SK-N-SH treated with all-trans-retinoic acid at 6 μM for 48 hours (cell line): ENCODE measurements at regions not wholly inside any gene's neighbourhood (a gene's known extent, or its start where the extent isn't known, plus 50 kb on each side); places are given as distances from the start of the nearest gene placed in this dataset.

Experiments used
- ATAC-seq: fragments of 200-7000 bp; cut with Tn5 transposase; 3 replicates; pipeline ENCODE4 v1.9.1; 2020; ENCODE audit warnings: mild to moderate bottlenecking, moderate library complexity
- BACH2 ChIP-seq: fragments of 250-450 bp; sonication (Bioruptor Pico); IDR thresholded peaks from 2 replicates; pipeline ENCODE4 v1.9.0; 2021; ENCODE audit warnings: mild to moderate bottlenecking, borderline replicate concordance
- CSDC2 ChIP-seq: fragments of 250-450 bp; sonication (Bioruptor Pico); IDR thresholded peaks from 2 replicates; pipeline ENCODE4 v1.5.0; 2020; ENCODE audit warnings: mild to moderate bottlenecking, moderate library complexity
- ESRRG ChIP-seq: fragments of 250-450 bp; sonication (Bioruptor Pico); IDR thresholded peaks from 2 replicates; pipeline ENCODE4 v1.6.1; 2021; ENCODE audit warnings: mild to moderate bottlenecking
- GLIS3 ChIP-seq: fragments of 250-450 bp; sonication (Bioruptor Pico); IDR thresholded peaks from 2 replicates; pipeline ENCODE4 v1.5.0; 2020; ENCODE audit warnings: mild to moderate bottlenecking, moderate library complexity
- ISL1 ChIP-seq: fragments of 250-450 bp; sonication (Bioruptor Pico); IDR thresholded peaks from 2 replicates; pipeline ENCODE4 v2.1.2; 2022; ENCODE audit warnings: mild to moderate bottlenecking, moderate library complexity
- OSR1 ChIP-seq: fragments of 250-450 bp; sonication (Bioruptor Pico); IDR thresholded peaks from 2 replicates; pipeline ENCODE4 v1.8.0; 2022; ENCODE audit warnings: moderate library complexity, mild to moderate bottlenecking, inconsistent platforms
- PPARA ChIP-seq: fragments of 250-450 bp; sonication (Bioruptor Pico); IDR thresholded peaks from 2 replicates; pipeline ENCODE4 v1.5.0; 2020; ENCODE audit warnings: mild to moderate bottlenecking, borderline replicate concordance
- RARB ChIP-seq: fragments of 250-450 bp; sonication (Bioruptor Pico); IDR thresholded peaks from 2 replicates; pipeline ENCODE4 v1.8.0; 2021; ENCODE audit warnings: mild to moderate bottlenecking, moderate library complexity
- TCF4 ChIP-seq: fragments of 250-450 bp; sonication (Bioruptor Pico); IDR thresholded peaks from 2 replicates; pipeline ENCODE4 v1.8.0; 2021; ENCODE audit warnings: mild to moderate bottlenecking, moderate library complexity, borderline replicate concordance
- TOX ChIP-seq: fragments of 250-450 bp; sonication (Bioruptor Pico); IDR thresholded peaks from 2 replicates; pipeline ENCODE4 v1.8.0; 2021; ENCODE audit warnings: mild to moderate bottlenecking, moderate library complexity, borderline replicate concordance
- ZC3H10 ChIP-seq: fragments of 250-450 bp; sonication (Bioruptor Pico); IDR thresholded peaks from 2 replicates; pipeline ENCODE4 v1.5.1; 2021; ENCODE audit warnings: mild to moderate bottlenecking, moderate library complexity
- ZFP30 ChIP-seq: fragments of 450-650 bp; formaldehyde crosslinking; IDR thresholded peaks from 2 replicates; pipeline ENCODE4 v1.5.0; 2022; ENCODE audit warnings: mild to moderate bottlenecking, moderate library complexity
- ZNF565 ChIP-seq: fragments of 450-650 bp; formaldehyde crosslinking; conservative IDR thresholded peaks from 2 replicates; pipeline ENCODE4 v1.5.0; 2020; ENCODE audit warnings: low read depth, mild to moderate bottlenecking, moderate library complexity
- ZNF70 ChIP-seq: fragments of 450-650 bp; formaldehyde crosslinking; IDR thresholded peaks from 2 replicates; pipeline ENCODE4 v1.5.0; 2020; ENCODE audit warnings: mild to moderate bottlenecking, moderate library complexity
- ZNF8 ChIP-seq: fragments of 450-650 bp; formaldehyde crosslinking; IDR thresholded peaks from 2 replicates; pipeline ENCODE4 v1.5.0; 2020; ENCODE audit warnings: mild to moderate bottlenecking, moderate library complexity
- TF ChIP-seq, protein P1 (sequence below): fragments of 250-450 bp; sonication (Bioruptor Pico); IDR thresholded peaks from 2 replicates; pipeline ENCODE4 v1.5.1; 2020; ENCODE audit warnings: low read depth, mild to moderate bottlenecking, moderate library complexity
- TF ChIP-seq, protein P2 (sequence below): fragments of 250-450 bp; sonication (Bioruptor Pico); IDR thresholded peaks from 2 replicates; pipeline ENCODE4 v1.8.0; 2021; ENCODE audit warnings: low read depth, mild to moderate bottlenecking, moderate library complexity, borderline replicate concordance
- TF ChIP-seq, protein P3 (sequence below): fragments of 250-450 bp; sonication (Bioruptor Pico); IDR thresholded peaks from 2 replicates; pipeline ENCODE4 v1.8.0; 2020; ENCODE audit warnings: mild to moderate bottlenecking, moderate library complexity, borderline replicate concordance
- TF ChIP-seq, protein P4 (sequence below): fragments of 250-450 bp; sonication (Bioruptor Pico); IDR thresholded peaks from 2 replicates; pipeline ENCODE4 v1.5.0; 2020; ENCODE audit warnings: mild to moderate bottlenecking, moderate library complexity

DNA sequence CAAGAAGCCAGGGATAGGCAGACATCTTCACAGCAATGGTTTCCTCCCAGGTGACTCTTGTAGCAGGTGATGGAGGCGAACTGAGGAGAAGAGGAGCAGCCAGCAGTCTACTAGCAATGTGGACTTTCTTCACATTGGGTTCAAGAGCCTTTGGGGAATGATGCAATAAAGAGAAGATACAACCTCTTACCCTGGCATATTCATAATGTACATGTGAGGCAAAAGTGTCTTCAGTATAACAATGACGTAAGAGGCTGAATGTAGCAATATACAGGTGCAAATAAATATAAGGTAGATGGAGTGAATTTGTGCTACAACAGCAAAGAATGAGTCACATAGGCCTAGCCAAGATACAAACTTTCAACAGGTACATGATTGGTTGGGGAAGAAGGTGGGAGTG lies 70.9 kb upstream of the SOX9 start (continued):
- TF ChIP-seq, protein P1, sequence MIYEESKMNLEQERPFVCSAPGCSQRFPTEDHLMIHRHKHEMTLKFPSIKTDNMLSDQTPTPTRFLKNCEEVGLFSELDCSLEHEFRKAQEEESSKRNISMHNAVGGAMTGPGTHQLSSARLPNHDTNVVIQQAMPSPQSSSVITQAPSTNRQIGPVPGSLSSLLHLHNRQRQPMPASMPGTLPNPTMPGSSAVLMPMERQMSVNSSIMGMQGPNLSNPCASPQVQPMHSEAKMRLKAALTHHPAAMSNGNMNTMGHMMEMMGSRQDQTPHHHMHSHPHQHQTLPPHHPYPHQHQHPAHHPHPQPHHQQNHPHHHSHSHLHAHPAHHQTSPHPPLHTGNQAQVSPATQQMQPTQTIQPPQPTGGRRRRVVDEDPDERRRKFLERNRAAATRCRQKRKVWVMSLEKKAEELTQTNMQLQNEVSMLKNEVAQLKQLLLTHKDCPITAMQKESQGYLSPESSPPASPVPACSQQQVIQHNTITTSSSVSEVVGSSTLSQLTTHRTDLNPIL (CRISPR knock-in tag), result no peak
- TF ChIP-seq CSDC2, result no peak
- TF ChIP-seq ZNF70 (CRISPR knock-in tag), result no peak
- no peak for TF ChIP-seq ESRRG (CRISPR knock-in tag)
- no peak for TF ChIP-seq BACH2 (CRISPR knock-in tag)
- TF ChIP-seq, protein P2, sequence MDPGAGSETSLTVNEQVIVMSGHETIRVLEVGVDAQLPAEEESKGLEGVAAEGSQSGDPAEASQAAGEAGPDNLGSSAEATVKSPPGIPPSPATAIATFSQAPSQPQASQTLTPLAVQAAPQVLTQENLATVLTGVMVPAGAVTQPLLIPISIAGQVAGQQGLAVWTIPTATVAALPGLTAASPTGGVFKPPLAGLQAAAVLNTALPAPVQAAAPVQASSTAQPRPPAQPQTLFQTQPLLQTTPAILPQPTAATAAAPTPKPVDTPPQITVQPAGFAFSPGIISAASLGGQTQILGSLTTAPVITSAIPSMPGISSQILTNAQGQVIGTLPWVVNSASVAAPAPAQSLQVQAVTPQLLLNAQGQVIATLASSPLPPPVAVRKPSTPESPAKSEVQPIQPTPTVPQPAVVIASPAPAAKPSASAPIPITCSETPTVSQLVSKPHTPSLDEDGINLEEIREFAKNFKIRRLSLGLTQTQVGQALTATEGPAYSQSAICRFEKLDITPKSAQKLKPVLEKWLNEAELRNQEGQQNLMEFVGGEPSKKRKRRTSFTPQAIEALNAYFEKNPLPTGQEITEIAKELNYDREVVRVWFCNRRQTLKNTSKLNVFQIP, result no peak
- no peak for TF ChIP-seq ZC3H10 (CRISPR knock-in tag)
- TF ChIP-seq ZFP30 (CRISPR knock-in tag), result no peak
- TF ChIP-seq, all 23 proteins: peak for 0

DNA sequence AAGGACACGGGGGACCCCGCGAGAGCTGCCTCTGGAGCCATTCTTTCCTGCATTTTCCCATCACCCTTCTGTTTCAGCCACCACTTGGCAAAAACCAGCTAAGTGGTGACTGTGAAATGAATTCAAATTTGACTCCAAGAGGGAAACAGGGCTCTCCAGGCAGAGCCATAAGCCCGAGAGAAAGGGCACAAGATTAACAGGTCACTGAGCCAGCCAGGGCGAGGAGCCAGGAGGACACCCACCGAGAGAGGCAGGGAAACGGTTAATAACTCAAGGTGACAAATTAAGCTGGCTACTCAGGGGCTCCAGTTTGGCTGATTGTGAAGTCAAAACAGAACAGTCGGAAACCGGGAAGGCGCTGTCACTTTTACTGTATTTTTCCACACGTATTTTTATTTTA lies 67.8 kb upstream of the SOX9 start:
- no peak for TF ChIP-seq ZNF565
- TF ChIP-seq ZFP30 (CRISPR knock-in tag), result no peak
- TF ChIP-seq ISL1 (CRISPR knock-in tag), result no peak
- TF ChIP-seq RARB (CRISPR knock-in tag), result no peak
- TF ChIP-seq GLIS3 (CRISPR knock-in tag), result no peak
- TF ChIP-seq TOX, result no peak
- no peak for TF ChIP-seq OSR1 (CRISPR knock-in tag)
- ATAC-seq, result no peak

DNA sequence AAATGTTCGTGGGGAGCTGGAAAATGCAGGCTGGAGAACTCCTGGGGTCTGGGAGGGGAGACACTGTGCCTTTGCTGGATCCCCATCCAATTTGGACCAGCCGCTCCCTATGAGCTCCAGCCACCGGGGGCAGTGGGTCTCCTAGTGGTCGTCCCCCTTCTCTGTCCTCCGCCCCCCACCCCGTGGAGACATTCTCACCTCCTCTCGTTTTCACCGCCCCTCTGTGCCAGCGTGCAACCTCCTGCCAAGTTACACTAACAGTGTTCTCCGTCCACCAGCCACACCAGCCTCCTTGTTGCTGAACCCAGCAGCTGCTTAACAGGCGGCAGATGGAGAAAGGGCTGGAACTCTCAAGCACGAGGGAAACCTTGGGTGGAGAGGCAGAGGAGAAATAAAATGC lies 67.4 kb upstream of the SOX9 start:
- no peak for ATAC-seq
- TF ChIP-seq BACH2 (CRISPR knock-in tag), result no peak
- no peak for TF ChIP-seq ISL1 (CRISPR knock-in tag)
- TF ChIP-seq, protein P3, sequence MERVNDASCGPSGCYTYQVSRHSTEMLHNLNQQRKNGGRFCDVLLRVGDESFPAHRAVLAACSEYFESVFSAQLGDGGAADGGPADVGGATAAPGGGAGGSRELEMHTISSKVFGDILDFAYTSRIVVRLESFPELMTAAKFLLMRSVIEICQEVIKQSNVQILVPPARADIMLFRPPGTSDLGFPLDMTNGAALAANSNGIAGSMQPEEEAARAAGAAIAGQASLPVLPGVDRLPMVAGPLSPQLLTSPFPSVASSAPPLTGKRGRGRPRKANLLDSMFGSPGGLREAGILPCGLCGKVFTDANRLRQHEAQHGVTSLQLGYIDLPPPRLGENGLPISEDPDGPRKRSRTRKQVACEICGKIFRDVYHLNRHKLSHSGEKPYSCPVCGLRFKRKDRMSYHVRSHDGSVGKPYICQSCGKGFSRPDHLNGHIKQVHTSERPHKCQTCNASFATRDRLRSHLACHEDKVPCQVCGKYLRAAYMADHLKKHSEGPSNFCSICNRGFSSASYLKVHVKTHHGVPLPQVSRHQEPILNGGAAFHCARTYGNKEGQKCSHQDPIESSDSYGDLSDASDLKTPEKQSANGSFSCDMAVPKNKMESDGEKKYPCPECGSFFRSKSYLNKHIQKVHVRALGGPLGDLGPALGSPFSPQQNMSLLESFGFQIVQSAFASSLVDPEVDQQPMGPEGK (CRISPR knock-in tag), result no peak

DNA sequence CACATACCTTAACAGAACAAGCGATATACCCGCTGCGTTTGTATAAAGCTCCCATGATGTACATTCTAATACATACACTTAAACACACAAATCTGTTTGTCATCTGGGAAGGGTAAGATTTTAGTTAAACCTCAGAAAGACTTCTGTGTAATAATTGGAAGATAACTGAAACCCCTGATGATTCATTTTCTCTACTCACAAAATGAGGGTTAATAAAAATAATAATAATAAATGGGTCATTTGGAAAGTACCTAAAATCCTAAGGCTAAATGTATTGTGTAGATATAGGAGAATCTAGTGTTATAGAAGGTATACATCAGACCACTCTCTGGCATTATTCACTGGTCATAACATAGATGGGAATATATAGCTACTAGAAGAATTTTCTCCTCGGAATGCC lies 64.7 kb upstream of the SOX9 start:
- TF ChIP-seq ZNF8 (no peak), TCF4 (CRISPR knock-in tag) (no peak), PPARA (CRISPR knock-in tag) (no peak), ZFP30 (CRISPR knock-in tag) (no peak), OSR1 (CRISPR knock-in tag) (no peak)
- TF ChIP-seq, protein P1 (CRISPR knock-in tag), result no peak
- ATAC-seq, result no peak

DNA sequence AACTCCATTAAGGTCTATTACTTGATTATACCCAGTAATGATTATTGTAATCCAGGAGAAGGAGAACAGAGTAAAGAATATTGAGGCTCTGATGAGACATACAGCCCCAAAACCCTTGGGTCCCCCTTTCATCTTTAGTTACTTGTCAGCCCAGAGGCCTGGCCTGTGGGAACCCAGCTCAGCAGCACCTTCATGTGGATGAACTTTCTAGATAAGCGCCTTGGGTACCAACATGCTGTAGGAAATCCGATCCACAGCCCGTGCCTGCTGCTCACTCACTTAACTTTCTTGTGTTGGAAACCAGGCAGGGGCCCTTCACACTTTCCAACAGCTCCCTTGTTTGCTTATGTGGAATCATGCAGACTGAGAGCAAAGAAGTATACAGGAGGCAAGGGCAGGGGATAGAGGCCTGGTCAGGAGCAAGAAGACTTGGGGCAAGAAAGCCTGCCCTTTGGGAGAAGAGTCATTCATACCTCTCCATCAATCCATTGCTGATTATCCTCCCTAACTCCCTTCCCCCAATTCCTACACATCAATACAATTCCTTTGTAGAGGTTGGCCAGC lies 64.0 kb upstream of the SOX9 start:
- no peak for ATAC-seq

DNA sequence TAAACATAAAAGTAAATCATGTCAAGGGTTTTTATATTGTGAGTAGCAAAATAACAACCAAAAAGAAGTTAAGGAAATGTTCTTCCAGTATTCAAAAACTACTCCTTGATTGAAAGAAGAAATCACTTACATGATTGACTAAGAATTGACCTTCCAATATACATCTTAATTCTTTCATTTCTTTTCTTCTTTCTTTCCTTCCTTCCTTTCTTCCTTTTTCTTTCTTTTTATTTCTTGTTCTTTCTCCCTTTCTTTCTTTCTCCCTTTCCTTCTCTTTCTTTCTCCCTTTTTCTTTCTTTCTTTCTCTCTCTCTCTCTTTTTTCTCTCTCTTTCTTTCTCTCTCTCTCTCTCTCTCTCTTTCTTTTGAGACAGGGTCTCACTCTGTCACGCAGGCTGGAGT lies 60.7 kb upstream of the SOX9 start:
- TF ChIP-seq, protein P4, sequence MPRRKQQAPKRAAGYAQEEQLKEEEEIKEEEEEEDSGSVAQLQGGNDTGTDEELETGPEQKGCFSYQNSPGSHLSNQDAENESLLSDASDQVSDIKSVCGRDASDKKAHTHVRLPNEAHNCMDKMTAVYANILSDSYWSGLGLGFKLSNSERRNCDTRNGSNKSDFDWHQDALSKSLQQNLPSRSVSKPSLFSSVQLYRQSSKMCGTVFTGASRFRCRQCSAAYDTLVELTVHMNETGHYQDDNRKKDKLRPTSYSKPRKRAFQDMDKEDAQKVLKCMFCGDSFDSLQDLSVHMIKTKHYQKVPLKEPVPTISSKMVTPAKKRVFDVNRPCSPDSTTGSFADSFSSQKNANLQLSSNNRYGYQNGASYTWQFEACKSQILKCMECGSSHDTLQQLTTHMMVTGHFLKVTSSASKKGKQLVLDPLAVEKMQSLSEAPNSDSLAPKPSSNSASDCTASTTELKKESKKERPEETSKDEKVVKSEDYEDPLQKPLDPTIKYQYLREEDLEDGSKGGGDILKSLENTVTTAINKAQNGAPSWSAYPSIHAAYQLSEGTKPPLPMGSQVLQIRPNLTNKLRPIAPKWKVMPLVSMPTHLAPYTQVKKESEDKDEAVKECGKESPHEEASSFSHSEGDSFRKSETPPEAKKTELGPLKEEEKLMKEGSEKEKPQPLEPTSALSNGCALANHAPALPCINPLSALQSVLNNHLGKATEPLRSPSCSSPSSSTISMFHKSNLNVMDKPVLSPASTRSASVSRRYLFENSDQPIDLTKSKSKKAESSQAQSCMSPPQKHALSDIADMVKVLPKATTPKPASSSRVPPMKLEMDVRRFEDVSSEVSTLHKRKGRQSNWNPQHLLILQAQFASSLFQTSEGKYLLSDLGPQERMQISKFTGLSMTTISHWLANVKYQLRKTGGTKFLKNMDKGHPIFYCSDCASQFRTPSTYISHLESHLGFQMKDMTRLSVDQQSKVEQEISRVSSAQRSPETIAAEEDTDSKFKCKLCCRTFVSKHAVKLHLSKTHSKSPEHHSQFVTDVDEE (CRISPR knock-in tag), result no peak
- TF ChIP-seq TCF4 (CRISPR knock-in tag), result no peak
- ATAC-seq, result no peak

More for the DNA sequence above, 64.0 kb upstream of the SOX9 start:
- TF ChIP-seq PPARA (CRISPR knock-in tag), result no peak
- TF ChIP-seq TOX, result no peak
